GM12865 (cell line): ENCODE measurements at regions not wholly inside any gene's neighbourhood (a gene's known extent, or its start where the extent isn't known, plus 50 kb on each side); places are given as distances from the start of the nearest gene placed in this dataset.
"Not testable (repeated sequence)": the region's sequence is repeated elsewhere in the genome, so short reads cannot be mapped to it uniquely, and the experiment has no call there.

Experiments
- DNase-seq: peaks from one replicate; pipeline ENCODE4 v3.0.0; 2010; ENCODE audit warnings: low read depth
- H3K4me3 ChIP-seq: 2 replicates; pipeline ENCODE4 v1.5.1; 2011; ENCODE audit warnings: mild to moderate bottlenecking, low read depth, low read length, control low read depth
- TF ChIP-seq, protein P1 (sequence below): IDR thresholded peaks from 2 replicates; pipeline ENCODE4 v1.5.1; 2011; ENCODE audit warnings: low read length, control low read depth, low read depth, inconsistent platforms; ENCODE audit not compliant: insufficient read depth; ENCODE audit errors: missing control alignments

GRCh38 chr5:124884114-124884513 lies 137.7 kb upstream of the ZNF608 start:
- no peak for DNase-seq
- no peak overlapping the region for H3K4me3 ChIP-seq
- TF ChIP-seq, protein P1, sequence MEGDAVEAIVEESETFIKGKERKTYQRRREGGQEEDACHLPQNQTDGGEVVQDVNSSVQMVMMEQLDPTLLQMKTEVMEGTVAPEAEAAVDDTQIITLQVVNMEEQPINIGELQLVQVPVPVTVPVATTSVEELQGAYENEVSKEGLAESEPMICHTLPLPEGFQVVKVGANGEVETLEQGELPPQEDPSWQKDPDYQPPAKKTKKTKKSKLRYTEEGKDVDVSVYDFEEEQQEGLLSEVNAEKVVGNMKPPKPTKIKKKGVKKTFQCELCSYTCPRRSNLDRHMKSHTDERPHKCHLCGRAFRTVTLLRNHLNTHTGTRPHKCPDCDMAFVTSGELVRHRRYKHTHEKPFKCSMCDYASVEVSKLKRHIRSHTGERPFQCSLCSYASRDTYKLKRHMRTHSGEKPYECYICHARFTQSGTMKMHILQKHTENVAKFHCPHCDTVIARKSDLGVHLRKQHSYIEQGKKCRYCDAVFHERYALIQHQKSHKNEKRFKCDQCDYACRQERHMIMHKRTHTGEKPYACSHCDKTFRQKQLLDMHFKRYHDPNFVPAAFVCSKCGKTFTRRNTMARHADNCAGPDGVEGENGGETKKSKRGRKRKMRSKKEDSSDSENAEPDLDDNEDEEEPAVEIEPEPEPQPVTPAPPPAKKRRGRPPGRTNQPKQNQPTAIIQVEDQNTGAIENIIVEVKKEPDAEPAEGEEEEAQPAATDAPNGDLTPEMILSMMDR = no peak

GRCh38 chr5:124885490-124885889 lies 139.1 kb upstream of the ZNF608 start:
- H3K4me3 ChIP-seq = no peak overlapping the region
- TF ChIP-seq, protein P1 = no peak
- DNase-seq = no peak

DNA sequence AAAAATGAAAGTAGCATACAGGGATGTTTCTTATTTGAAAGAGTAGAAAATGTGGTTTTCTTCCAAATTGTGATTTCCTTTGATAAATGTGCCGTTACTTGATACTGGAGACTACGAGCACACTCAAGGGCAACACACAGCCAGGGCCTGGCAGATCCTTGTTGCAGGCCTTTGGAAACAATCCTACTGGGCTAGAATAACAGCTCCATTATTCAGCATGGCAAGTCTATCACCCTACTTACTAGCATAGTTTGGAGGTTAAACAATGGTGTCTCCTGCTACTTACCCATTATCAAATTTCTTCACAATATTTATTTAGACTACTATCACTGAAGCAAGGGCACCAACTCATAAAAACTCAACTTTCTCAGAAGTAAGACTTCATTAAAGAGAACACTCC lies 140.8 kb upstream of the ZNF608 start:
- H3K4me3 ChIP-seq = no peak overlapping the region
- TF ChIP-seq, protein P1 = no peak
- DNase-seq = no peak

GRCh38 chr5:124888050-124888506 lies 141.6 kb upstream of the ZNF608 start:
- TF ChIP-seq, protein P1 = no peak
- no peak overlapping the region for H3K4me3 ChIP-seq
- DNase-seq = no peak

DNA sequence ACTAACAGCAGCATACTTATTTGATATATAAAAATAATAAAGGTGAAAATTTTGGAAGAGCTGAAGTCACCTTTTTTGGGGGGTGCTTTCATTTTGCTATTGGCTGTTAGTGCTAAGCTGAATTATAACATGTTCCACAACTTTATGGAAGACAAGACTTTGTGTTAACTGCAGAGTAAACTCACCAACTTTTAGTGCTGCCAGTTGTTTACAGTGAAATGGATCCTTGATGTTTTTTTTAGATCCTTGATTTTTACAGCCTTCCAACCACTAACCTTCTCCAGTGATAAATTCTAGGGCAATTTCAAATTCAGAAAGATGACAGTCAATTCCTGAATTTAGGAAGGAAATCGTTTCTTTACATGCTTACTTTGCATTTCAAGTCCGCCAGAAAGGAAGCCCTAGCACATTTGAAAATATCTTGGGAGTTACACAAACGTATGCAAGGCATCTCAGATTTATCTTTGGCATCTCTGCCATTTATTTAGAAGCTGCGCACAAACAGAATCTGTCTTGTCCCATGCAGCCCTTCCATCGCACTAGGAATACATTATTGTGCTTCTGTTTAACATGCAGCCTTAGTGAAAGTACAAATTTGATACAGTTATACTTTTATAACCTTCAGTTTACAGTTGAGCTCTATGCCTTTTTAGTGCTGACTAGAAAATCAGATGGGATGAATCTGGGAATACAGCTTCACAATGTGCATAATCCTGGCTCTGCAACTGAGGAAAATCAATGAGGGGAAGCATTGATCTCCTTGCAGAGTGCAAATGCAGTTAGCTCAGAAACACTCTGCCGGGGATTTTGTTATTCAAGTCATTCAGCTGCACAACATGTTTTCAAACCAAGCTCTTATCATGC lies 142.4 kb upstream of the ZNF608 start:
- TF ChIP-seq, protein P1 = no peak
- no peak for DNase-seq
- no peak overlapping the region for H3K4me3 ChIP-seq

DNA sequence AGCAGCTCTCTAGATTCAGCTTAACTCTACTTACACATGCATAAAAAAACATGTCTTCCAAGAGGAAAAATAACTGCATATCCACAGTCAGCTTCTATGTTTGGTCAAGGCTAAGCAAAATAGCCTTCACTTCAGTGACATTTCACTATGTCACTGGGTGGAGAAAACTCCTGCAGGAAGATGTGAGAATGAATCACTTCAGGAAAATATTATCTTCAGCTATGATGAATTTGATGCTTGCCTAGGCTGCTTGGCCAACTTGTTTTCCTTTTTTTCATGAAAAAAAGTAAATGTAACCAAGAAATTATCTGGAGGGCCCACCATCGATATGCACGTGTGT lies 143.0 kb upstream of the ZNF608 start:
- DNase-seq = no peak
- TF ChIP-seq, protein P1 = no peak
- no peak overlapping the region for H3K4me3 ChIP-seq

DNA sequence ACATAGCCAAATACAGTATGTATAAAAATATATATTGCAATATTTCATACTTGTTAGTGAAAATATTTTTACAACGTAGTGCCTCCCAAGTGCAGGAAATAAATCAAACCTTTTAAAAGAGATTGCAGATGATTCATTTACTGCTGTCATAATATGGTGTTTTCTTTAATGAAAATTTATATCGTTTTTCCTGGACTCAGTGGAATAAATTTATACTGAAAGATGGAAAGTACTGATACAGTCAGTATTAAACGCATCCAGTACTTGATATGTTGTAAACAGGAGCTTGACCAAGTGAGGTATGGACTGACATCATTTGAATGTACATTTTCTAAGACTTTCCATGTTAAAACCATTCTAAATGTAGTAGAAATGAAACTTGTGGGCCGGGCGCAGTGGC lies 143.4 kb upstream of the ZNF608 start:
- DNase-seq = no peak
- TF ChIP-seq, protein P1 = no peak
- no peak overlapping the region for H3K4me3 ChIP-seq

DNA sequence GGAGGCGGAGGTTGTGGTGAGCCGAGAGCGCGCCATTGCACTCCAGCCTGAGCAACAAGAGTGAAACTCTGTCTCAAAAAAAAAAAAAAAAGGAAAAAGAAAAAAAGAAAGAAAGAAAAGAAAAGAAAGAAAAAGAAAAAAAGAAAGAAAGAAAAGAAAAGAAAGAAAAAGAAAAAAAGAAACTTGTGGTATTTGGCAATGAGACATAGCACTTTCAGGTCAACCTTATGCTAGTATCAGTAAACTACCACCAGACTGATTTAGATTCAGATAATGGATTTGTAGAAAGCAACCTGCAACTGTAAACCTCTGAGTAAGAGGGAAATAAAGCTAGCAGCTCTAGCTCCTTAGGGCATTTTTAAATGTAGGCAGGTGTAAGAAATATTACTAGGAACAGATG lies 144.0 kb upstream of the ZNF608 start:
- not testable (repeated sequence) for DNase-seq, H3K4me3 ChIP-seq
